ENCODE measurements at regions not wholly inside any gene's neighbourhood (a gene's known extent, or its start where the extent isn't known, plus 50 kb on each side); places are given as distances from the start of the nearest gene placed in this dataset.

DNA sequence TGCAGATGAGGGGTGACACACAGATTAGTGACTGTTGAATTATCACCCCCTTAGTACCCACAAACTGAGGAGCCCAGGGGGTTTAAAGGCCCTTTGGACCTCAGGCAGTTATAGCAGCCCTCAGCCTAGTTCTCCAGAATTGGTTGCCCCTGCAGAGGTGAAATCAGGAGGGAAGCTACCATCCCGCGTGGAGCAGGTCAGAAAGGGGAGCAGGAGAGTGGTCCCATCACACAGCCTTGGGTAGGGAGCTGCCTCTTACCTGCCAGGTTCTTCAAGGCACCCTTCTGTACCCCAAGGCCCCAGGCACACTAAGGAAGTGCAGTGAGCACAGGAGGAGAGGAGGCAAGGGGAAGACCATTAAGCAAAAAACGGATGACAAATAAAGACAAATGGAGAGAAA lies 121.2 kb upstream of the TNR start:
- no peak for FAIRE-seq

DNA sequence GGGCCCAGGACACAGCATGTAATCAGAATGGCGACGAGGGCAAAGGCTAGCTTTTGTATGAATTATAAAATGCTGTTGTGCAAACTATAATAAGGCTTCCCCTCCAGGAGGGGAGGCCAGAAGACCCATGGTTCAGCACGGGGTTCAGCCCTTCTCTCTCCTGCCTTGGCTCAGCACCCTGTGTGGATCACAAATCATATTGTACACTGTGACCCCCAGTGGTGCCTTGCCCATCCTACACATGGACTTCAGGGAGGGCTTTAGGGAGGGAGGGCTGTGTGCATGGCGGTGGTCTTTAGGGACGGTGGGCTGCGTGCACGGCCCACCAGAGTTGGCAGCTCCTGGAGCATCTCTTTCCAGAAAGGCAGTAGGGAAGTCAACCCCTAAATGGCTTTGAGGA lies 120.8 kb upstream of the TNR start:
- dilution Hi-C loops (cut with MboI; ENCODE audit: extremely low pct_ligation_motif_present, low sequenced_read_pairs), result no loop called here
- Histone ChIP-seq H3K9me1 (ENCODE audit: control insufficient read depth, extremely low read depth, insufficient read depth, low read length) (no peaks in the 10 kb centered on the region), H3K9ac (ENCODE audit: control insufficient read depth, extremely low read depth, insufficient read depth, low read length) (no peak overlapping the region), H3K27ac (ENCODE audit: control insufficient read depth, insufficient read depth, low read length) (no peak overlapping the region), H4K20me1 (ENCODE audit: control insufficient read depth, extremely low read depth, insufficient read depth, low read length) (no peaks in the 10 kb centered on the region), H3K79me2 (ENCODE audit: control insufficient read depth, insufficient read depth, low read length) (no peaks in the 10 kb centered on the region), H3K4me2 (ENCODE audit: control insufficient read depth, extremely low read depth, insufficient read depth, low read depth, low read length) (no peak overlapping the region), H3K36me3 (ENCODE audit: control insufficient read depth in 2 of 2, extremely low read depth in 1 of 2, insufficient read depth in 2 of 2, low read length in 2 of 2) (no peaks in the 10 kb centered on the region), H3K4me1 (ENCODE audit: control insufficient read depth, extremely low read depth, insufficient read depth, low read length) (no peaks in the 10 kb centered on the region), H2AFZ (ENCODE audit: control insufficient read depth, low read length) (no peak overlapping the region), H3K9me3 (ENCODE audit: control insufficient read depth, low read depth, low read length) (no peaks in the 10 kb centered on the region), H3K4me3 (ENCODE audit: control insufficient read depth in 2 of 3, extremely low read depth in 1 of 3, insufficient read depth in 2 of 3, low read depth in 1 of 3, low read length in 3 of 3) (no peak overlapping the region), H3K27me3 (ENCODE audit: control insufficient read depth, extremely low read depth, insufficient read depth, low read length) (no peaks in the 10 kb centered on the region)
- no peak for DNase-seq (ENCODE audit: low read depth, low spot score)
- no peak for TF ChIP-seq EZH2 (IDR thresholded peaks at IDR 0.05; ENCODE audit: low read length)
- TF ChIP-seq, protein P1, sequence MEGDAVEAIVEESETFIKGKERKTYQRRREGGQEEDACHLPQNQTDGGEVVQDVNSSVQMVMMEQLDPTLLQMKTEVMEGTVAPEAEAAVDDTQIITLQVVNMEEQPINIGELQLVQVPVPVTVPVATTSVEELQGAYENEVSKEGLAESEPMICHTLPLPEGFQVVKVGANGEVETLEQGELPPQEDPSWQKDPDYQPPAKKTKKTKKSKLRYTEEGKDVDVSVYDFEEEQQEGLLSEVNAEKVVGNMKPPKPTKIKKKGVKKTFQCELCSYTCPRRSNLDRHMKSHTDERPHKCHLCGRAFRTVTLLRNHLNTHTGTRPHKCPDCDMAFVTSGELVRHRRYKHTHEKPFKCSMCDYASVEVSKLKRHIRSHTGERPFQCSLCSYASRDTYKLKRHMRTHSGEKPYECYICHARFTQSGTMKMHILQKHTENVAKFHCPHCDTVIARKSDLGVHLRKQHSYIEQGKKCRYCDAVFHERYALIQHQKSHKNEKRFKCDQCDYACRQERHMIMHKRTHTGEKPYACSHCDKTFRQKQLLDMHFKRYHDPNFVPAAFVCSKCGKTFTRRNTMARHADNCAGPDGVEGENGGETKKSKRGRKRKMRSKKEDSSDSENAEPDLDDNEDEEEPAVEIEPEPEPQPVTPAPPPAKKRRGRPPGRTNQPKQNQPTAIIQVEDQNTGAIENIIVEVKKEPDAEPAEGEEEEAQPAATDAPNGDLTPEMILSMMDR (optimal IDR thresholded peaks at IDR 0.05 in 1 of 3, IDR thresholded peaks at IDR 0.05 in 1 of 3, conservative IDR thresholded peaks at IDR 0.05 in 1 of 3; ENCODE audit: extremely low read depth in 1 of 3, insufficient read depth in 2 of 3, low read length in 3 of 3), result no peak
- no peak for FAIRE-seq

More for the DNA sequence above, 121.2 kb upstream of the TNR start:
- DNase-seq (ENCODE audit: low read depth, low spot score), result no peak
- no peak overlapping the region for H2AFZ ChIP-seq (ENCODE audit: control insufficient read depth, low read length)
- no peaks in the 10 kb centered on the region for H3K4me1 ChIP-seq (ENCODE audit: control insufficient read depth, extremely low read depth, insufficient read depth, low read length)
- no peak overlapping the region for H3K9ac ChIP-seq (ENCODE audit: control insufficient read depth, extremely low read depth, insufficient read depth, low read length)
- H3K4me3 ChIP-seq (ENCODE audit: control insufficient read depth in 2 of 3, extremely low read depth in 1 of 3, insufficient read depth in 2 of 3, low read depth in 1 of 3, low read length in 3 of 3), result no peak overlapping the region
- dilution Hi-C loops (cut with MboI; ENCODE audit: extremely low pct_ligation_motif_present, low sequenced_read_pairs), result no loop called here
- no peaks in the 10 kb centered on the region for H3K27me3 ChIP-seq (ENCODE audit: control insufficient read depth, extremely low read depth, insufficient read depth, low read length)
- TF ChIP-seq EZH2 (IDR thresholded peaks at IDR 0.05; ENCODE audit: low read length), result no peak
- TF ChIP-seq, protein P1 (optimal IDR thresholded peaks at IDR 0.05 in 1 of 3, IDR thresholded peaks at IDR 0.05 in 1 of 3, conservative IDR thresholded peaks at IDR 0.05 in 1 of 3; ENCODE audit: extremely low read depth in 1 of 3, insufficient read depth in 2 of 3, low read length in 3 of 3), result no peak
- H3K36me3 ChIP-seq (ENCODE audit: control insufficient read depth in 2 of 2, extremely low read depth in 1 of 2, insufficient read depth in 2 of 2, low read length in 2 of 2), result no peaks in the 10 kb centered on the region
- H3K4me2 ChIP-seq (ENCODE audit: control insufficient read depth, extremely low read depth, insufficient read depth, low read depth, low read length), result no peak overlapping the region
- H4K20me1 ChIP-seq (ENCODE audit: control insufficient read depth, extremely low read depth, insufficient read depth, low read length), result no peaks in the 10 kb centered on the region
- no peak overlapping the region for H3K27ac ChIP-seq (ENCODE audit: control insufficient read depth, insufficient read depth, low read length)
- no peaks in the 10 kb centered on the region for H3K79me2 ChIP-seq (ENCODE audit: control insufficient read depth, insufficient read depth, low read length)
- H3K9me3 ChIP-seq (ENCODE audit: control insufficient read depth, low read depth, low read length), result no peaks in the 10 kb centered on the region
- no peaks in the 10 kb centered on the region for H3K9me1 ChIP-seq (ENCODE audit: control insufficient read depth, extremely low read depth, insufficient read depth, low read length)
